ENCODE measurements at regions not wholly inside any gene's neighbourhood (a gene's known extent, or its start where the extent isn't known, plus 50 kb on each side); places are given as distances from the start of the nearest gene placed in this dataset.

DNA sequence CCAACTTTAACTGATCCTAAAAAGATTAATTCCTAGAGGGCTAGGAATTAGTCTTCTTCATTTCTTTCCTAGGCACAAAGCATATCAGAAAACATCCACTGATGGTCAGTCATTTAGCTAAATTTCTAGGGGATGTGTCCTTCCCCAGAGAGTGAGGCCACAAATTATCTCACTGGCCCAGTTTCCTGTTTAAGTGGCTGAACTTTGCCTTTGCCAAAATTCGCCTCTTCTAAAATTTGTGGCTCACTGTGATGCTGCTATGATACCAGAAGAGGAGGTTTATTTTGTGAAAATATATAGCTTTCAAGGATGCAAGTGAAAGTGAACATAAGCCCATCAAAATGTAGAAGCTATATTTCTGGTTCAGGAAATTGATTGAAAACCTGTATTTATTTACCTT, 98.1 kb upstream of the FER start:
- no peak for DNase-seq (ENCODE audit: low read depth)

DNA sequence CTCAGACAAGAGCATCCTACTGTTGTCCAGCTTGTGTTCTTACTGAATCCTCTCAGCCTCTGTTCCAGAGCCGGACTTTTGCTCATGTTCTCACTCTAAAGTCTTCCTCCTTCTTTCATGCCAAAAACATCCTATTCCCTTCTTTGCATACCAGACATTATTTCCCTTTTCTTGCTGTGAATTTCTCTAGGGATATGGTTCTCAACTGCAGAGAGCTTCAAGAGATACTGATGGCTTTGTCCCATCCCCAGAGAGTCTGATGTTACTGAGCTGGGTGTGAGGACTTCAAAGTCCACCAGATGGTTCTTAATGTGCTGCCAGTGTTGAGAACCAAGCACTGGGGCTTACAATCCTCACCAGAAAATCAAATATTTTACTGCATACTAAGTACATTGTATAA, 98.6 kb upstream of the FER start:
- DNase-seq (ENCODE audit: low read depth) = no peak

DNA sequence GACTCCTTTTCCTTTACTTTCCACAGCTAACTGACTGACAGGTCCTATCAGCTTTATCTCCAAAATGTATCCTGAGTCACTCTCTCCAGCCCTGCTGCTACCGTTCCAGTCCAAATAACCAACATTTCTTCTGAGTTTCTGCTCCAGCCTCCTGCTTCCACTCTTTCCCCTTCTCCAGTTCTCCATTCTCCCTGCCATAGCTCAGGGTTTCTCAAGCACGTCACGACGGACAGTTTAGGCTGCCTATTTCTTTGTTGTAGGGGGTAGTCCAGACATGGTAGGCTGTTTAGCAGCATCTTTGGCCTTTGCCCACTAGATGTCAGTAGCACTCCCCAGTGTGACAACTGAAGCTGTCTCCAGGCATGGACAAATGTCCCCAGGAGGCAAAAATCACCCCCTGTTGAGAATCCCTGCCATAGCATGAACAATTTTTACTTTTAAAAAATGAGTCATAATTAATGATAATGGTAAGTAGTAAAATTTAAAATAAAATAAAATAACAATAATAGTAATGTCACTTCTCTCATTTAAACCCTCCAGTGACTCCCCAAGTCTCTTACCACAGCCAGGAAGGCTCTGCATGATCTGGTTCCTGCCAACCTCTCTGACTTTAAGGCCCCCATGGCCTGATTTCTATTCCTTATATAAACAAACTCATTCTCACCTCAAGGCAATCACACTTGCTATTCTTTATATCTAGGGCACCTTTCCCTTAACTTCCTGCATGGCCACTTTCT, 105.4 kb upstream of the FER start:
- DNase-seq (ENCODE audit: low read depth) = peak; percentile 44

DNA sequence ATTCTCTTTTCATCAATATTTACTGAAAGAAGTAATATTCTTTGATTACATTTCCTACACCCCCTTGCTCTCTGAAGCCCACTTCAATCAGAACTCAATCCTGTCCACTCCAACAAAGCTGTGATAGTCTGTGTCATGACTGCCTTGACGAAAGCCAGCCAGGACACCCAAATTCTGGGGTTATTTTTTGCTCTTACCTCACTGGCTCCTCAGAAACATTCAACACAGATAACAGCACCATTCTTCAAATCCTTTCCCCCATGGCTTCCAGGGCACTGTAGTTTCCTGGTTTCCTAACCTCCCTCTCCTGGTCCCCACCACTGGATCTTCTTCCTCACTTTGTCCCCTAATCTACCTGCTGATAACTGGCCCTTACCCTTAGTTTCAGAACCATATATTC, 106.1 kb upstream of the FER start:
- no peak for DNase-seq (ENCODE audit: low read depth)

- no peak for DNase-seq (ENCODE audit: low read depth)
Measured at GRCh38 chr5:108639366-108639765, 108.3 kb upstream of the FER start.

DNA sequence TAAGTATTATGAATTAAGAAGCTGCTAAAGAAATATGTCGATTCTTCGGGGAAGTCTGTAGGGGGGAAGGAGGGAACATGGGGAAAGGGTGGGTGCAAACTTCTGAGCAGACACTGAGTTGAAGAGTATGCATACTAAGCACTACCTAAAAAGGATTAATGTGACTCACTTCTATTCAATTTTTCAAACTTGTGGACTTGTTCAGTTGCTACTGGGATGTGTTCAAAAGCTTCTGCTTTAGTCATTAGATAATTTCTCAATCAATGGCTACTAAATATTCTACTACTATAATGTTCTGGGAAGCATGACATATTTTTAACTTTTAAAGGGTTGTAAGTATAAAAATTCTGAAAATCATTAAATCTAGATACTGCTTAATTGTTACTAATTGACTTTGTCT, 109.7 kb upstream of the FER start:
- DNase-seq (ENCODE audit: low read depth) = no peak

DNA sequence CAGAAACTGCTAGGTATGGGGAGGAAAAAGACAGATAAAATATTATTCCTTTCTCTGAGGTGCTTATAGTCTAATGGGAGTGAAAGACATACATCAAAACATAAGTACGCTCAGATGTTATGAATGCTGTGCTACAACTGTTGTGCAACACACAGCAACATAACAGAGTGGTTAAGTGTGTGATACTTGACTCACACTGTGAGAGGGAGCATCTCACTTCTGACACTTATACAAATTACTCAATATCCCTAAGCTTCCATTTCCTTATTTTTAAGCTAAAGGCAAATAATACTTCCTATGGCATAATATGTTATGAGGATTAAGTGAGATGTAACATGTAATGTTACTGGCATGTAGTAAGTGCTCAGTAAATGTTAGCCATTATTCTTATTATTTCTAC, 110.6 kb upstream of the FER start:
- no peak for DNase-seq (ENCODE audit: low read depth)

DNA sequence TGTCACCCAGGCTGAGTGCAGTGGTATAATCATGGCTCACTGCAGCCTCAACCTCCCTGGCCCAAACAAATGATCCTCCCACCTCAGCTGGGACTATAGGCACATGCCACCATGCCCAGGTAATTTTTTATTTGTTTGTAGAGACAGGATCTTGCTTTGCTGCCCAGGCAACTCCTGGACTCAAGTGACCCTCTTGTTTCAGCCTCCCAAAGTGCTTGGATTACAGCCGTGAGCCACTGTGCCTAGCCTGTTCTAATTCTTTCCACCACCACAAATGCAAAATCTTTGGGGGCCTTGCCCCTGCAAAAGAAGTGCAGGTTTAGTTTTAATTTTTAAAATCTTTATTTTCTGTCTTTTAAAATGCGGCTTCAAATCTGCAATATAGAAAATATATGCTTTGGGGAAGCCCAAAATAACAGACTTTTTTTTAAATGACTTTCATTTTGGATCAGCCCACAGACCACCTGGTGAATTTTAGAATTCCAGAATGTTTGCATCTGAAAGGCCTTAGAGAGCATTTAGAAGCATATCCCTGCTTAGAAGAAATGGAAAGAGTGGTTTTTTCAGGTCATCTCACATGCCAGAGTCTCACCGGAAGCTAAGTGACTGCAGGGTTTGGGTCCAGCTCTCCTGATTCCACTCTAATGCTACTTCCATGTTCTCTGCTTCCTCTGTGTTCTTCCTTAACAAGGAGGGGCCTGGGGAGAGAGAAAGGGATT, 111.4 kb upstream of the FER start:
- DNase-seq (ENCODE audit: low read depth) = no peak

GRCh38 chr5:108634617-108635288, 112.9 kb upstream of the FER start:
- DNase-seq (ENCODE audit: low read depth) = no peak

- DNase-seq (ENCODE audit: low read depth) = no peak
Measured at GRCh38 chr5:108634010-108634616, 113.6 kb upstream of the FER start.

GRCh38 chr5:108629779-108630528, 117.7 kb upstream of the FER start:
- DNase-seq (ENCODE audit: low read depth) = no peak

- no peak for DNase-seq (ENCODE audit: low read depth)
Measured at GRCh38 chr5:108625654-108626053, 122.0 kb upstream of the FER start.

GRCh38 chr5:108623826-108624225, 123.9 kb upstream of the FER start:
- no peak for DNase-seq (ENCODE audit: low read depth)

DNA sequence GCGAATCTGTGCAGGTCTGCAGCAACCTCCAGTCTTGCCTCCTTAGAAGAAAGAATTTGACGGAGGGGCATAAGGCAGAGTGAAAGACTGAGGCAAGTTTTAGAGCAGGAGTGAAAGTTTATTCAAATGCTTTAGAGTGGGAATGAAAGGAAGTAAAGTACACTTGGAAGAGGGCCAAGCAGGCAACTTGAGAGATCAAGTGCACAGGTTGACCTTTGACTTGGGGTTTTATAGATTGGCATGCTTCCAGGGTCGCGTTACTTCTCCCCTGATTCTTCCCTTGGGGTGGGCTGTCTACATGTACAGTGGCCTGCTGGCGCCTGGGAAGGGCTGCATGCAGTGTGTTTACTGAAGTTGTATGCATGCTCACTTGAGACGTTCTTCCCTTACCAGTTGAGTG, 127.2 kb upstream of the FER start:
- no peak for DNase-seq (ENCODE audit: low read depth)

- no peak for DNase-seq (ENCODE audit: low read depth)
Measured at GRCh38 chr5:108619815-108620214, 127.9 kb upstream of the FER start.

DNA sequence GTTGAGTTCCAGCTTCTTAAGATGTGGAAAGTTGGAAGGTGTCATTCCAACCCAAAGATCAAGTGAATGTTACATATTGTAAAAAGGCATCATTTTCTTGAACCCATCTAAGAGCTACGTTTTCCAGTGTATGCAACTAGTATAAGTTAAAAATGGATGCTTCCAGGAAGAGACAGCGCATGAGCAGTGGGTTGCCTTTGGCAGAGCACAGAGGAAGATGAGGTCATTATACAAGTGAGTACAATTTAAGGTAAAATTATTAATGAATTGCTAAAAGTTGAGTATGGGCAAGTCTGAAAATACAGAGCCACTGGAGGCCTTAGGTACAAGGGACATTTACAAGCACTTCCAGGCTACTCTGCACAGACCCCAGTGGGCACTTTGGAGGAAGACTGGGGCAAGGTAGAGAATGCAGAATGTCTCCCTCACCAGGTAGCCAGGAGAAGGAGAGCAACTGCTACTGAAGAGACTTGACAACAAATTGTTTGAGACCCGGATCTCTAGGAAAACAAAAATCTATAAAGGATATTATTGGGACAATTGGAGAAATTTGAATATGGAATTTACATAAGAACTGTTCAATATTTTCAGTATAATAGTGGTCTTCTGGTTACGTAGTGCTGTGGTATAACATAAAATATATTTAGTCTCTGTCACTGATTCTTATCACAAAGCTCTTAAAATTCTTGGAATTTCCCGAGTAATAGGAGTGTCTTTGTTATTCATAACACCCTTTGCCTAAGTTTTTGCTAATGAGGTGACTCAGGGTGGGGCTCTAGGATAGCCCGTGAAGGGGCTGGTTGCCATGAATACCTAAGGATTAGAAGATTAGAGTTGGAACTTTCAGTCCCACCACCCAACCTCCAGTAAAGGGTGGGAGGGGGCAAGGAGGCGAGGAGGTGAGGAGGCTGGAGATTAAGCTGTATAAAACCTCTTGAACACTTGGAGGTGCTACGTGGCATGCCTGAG, 129.9 kb upstream of the FER start:
- no peak for DNase-seq (ENCODE audit: low read depth)

DNA sequence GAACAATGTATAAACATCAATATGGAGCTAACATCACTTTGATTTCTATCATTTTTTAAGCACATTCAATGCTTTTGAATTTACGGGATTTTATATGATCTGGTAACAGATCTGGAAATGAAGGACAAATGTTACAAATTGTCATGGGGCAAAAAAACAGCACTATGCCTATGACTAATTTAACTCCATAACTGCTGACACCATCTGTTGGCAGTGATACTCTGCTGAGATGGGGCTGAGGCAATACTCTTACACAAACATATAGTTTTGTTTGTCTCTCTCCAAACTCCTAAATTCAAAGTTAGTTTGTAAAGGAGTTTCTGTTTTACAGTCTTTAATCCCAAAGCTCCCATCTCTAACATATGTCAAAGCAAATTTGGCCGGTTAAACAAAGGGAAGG, 132.5 kb upstream of the FER start:
- peak; percentile 9 for DNase-seq (ENCODE audit: low read depth)

DNA sequence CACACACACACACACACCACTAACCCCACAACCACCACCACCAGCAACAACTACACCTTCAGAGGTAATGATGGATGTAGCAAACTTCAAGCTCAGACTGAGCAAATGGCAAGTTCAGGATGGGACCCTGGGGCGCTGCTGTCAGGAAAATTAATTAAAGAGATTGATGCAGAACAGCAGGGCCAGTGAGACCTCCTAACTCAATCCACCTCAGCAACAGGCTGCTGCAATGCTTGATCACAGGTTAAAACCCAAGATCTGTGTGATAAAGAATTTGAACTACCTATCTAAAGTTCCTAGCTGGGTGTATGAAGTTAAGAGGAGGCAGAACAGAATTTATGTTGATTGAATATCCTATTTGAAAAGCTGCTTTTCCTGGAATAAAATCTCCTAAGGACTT, 140.3 kb upstream of the FER start:
- no peak for DNase-seq (ENCODE audit: low read depth)

- DNase-seq (ENCODE audit: low read depth) = no peak
Measured at GRCh38 chr5:108606185-108606584, 141.5 kb upstream of the FER start.

DNA sequence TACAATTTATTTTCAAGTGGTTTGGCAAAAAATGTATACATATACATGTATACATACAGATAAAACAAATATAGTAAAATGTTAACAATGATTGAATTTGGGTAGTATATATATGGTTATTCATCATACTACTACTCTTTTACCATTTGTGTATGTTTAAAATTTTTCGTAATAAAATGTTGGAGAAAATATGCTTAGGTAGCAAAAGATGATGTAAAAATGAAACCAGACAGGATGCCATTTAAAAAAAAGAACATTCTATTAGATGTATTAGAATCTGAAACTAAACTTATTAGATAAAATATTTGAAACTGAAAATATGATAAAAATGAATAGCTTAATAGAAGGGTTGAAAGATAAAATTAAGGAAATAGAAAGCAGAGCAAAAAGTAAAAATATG, 144.9 kb upstream of the FER start:
- no peak for DNase-seq (ENCODE audit: low read depth)

GRCh38 chr5:108590799-108591198, 156.9 kb upstream of the FER start:
- no peak for DNase-seq (ENCODE audit: low read depth)

Data from GM04504 (cell line).